ENCODE measurements at regions not wholly inside any gene's neighbourhood (a gene's known extent, or its start where the extent isn't known, plus 50 kb on each side); places are given as distances from the start of the nearest gene placed in this dataset.

- no peak for TF ChIP-seq POLR2A (IDR thresholded peaks at IDR 0.05; ENCODE audit: borderline replicate concordance, extremely low read depth, insufficient read depth, insufficient read length)
- TF ChIP-seq JUND (IDR thresholded peaks at IDR 0.05), result no peak
- TF ChIP-seq ZFX (IDR thresholded peaks at IDR 0.05), result no peak
- TF ChIP-seq EZH2phosphoT487 (IDR thresholded peaks at IDR 0.05; ENCODE audit: borderline replicate concordance), result no peak
- TF ChIP-seq CTCF (IDR thresholded peaks at IDR 0.05 in 2 of 3, conservative IDR thresholded peaks at IDR 0.05 in 1 of 3; ENCODE audit: borderline replicate concordance in 1 of 3, insufficient read depth in 1 of 3, low read depth in 2 of 3, low read length in 2 of 3), result no peak
- TF ChIP-seq MAX (IDR thresholded peaks at IDR 0.05), result no peak
Observed at GRCh38 chr18:51953521-51953920, 386.5 kb upstream of the DCC start.

Data from HCT116 (cell line).